Kidney epithelial cell (primary cell): ENCODE measurements at regions not wholly inside any gene's neighbourhood (a gene's known extent, or its start where the extent isn't known, plus 50 kb on each side); places are given as distances from the start of the nearest gene placed in this dataset.

Experiments
- DNase-seq: peaks from one replicate; pipeline ENCODE4 v3.0.0-alpha.2; 2010; ENCODE audit warnings: low read depth
- H3K27me3 ChIP-seq: 2 replicates; pipeline ENCODE4 v1.6.0; 2011; ENCODE audit warnings: low read length; ENCODE audit not compliant: control insufficient read depth, insufficient read depth
- H3K36me3 ChIP-seq: 2 replicates; pipeline ENCODE4 v1.5.1; 2011; ENCODE audit warnings: low read length; ENCODE audit not compliant: control insufficient read depth, insufficient read depth
- H3K4me3 ChIP-seq: 2 replicates; pipeline ENCODE4 v1.5.1; 2011; ENCODE audit warnings: low read depth, mild to moderate bottlenecking, control low read depth, low read length
- CTCF ChIP-seq: IDR thresholded peaks from 2 replicates; pipeline ENCODE4 v1.5.1; 2011; ENCODE audit warnings: mild to moderate bottlenecking, moderate library complexity, low read length, control low read depth, inconsistent platforms; ENCODE audit not compliant: insufficient read depth, poor library complexity, severe bottlenecking

- no peak overlapping the region for H3K4me3 ChIP-seq
- H3K27me3 ChIP-seq: no peaks in the 10 kb centered on the region
- no peak for TF ChIP-seq CTCF
- H3K36me3 ChIP-seq: no peaks in the 10 kb centered on the region
- no peak for DNase-seq
Observed at GRCh38 chr5:102130386-102130785, 165.7 kb downstream of the SLCO4C1 start.

GRCh38 chr5:102119252-102119651 lies 176.8 kb downstream of the SLCO4C1 start:
- DNase-seq: no peak
- Histone ChIP-seq H3K36me3 (no peaks in the 10 kb centered on the region), H3K27me3 (no peaks in the 10 kb centered on the region), H3K4me3 (no peak overlapping the region)
- TF ChIP-seq CTCF: no peak

GRCh38 chr5:102115736-102116135 lies 180.3 kb downstream of the SLCO4C1 start:
- Histone ChIP-seq H3K27me3 (no peaks in the 10 kb centered on the region), H3K4me3 (no peak overlapping the region), H3K36me3 (no peaks in the 10 kb centered on the region)
- no peak for DNase-seq
- TF ChIP-seq CTCF: no peak

GRCh38 chr5:102114525-102115069 lies 181.5 kb downstream of the SLCO4C1 start:
- H3K4me3 ChIP-seq: no peak overlapping the region
- H3K36me3 ChIP-seq: no peaks in the 10 kb centered on the region
- H3K27me3 ChIP-seq: no peaks in the 10 kb centered on the region
- no peak for DNase-seq
- TF ChIP-seq CTCF: no peak

- Histone ChIP-seq H3K36me3 (no peaks in the 10 kb centered on the region), H3K27me3 (no peaks in the 10 kb centered on the region), H3K4me3 (no peak overlapping the region)
- no peak for TF ChIP-seq CTCF
- DNase-seq: no peak
Observed at GRCh38 chr5:102107865-102108264, 188.2 kb downstream of the SLCO4C1 start.

- Histone ChIP-seq H3K36me3 (no peaks in the 10 kb centered on the region), H3K4me3 (no peak overlapping the region), H3K27me3 (no peaks in the 10 kb centered on the region)
- no peak for TF ChIP-seq CTCF
- DNase-seq: no peak
Observed at GRCh38 chr5:102106599-102106998, 189.5 kb downstream of the SLCO4C1 start.
